Upper lobe of left lung (tissue), 4 donors: ENCODE measurements at regions not wholly inside any gene's neighbourhood (a gene's known extent, or its start where the extent isn't known, plus 50 kb on each side); places are given as distances from the start of the nearest gene placed in this dataset.

ENCODE experiments used
- POLR2A ChIP-seq, 4 donors: fragments of 450-650 bp; IDR thresholded peaks; one replicate each; pipeline ENCODE4 v1.5.1; 2016 to 2017; ENCODE audit warnings: antibody characterized with exemption in 4 of 4, mild to moderate bottlenecking in 2 of 4
- POLR2AphosphoS5 ChIP-seq, 2 donors: sonication (generic); formaldehyde crosslinking; IDR thresholded peaks; one replicate each; pipeline ENCODE4 v1.5.1; 2017; ENCODE audit warnings: antibody characterized with exemption in 2 of 2

- no peak for TF ChIP-seq POLR2AphosphoS5 (IDR thresholded peaks at IDR 0.05)
- TF ChIP-seq POLR2A (IDR thresholded peaks at IDR 0.05): no peak
Measured at GRCh38 chr6:12391472-12391871, 101.3 kb downstream of the EDN1 start.
